ENCODE measurements at regions not wholly inside any gene's neighbourhood (a gene's known extent, or its start where the extent isn't known, plus 50 kb on each side); places are given as distances from the start of the nearest gene placed in this dataset.
"Not testable (repeated sequence)": the region's sequence is repeated elsewhere in the genome, so short reads cannot be mapped to it uniquely, and the experiment has no call there.

DNA sequence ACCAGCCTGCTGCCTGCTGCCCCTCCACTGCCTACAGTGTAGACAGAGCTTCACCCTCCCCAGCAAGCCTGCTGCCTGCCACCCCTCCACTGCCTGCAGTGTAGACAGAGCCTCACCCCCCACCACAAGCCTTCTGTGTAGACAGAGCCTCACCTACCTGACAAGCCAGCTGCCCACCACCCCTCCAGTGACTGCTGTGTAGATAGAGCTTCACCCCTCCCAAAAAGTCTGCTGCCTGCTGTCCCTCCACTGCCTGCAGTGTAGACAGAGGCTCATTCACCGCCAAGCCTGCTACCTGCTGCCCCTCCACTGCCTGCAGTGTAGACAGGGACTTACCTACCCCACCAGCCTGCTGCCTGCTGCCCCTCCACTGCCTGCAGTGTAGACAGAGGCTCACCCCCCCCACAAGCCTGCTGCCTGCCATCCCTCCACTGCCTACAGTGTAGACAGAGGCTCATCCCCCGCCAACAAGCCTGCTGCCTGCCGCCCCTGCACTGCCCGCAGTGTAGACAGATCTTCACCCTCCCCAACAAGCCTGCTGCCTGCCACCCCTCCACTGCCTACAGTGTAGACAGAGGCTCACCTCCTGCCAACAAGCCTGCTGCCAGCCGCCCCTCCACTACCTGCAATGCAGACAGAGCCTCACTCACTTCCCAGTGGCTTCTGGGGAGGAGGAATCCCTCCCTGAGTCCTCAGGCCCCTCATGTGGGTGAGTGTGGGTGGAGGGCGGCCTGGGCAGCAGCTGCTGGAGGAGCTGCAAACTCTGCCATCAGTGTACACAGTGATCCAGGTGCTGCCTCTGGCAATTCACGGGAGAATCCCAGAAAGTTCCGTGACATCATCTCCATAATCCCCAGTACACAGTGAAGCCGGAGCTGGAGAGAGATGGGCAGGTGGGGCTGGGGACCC is 140.9 kb downstream of the DLL1 start:
- DNase-seq (ENCODE audit: low read depth in 2 of 2) = no peak

DNA sequence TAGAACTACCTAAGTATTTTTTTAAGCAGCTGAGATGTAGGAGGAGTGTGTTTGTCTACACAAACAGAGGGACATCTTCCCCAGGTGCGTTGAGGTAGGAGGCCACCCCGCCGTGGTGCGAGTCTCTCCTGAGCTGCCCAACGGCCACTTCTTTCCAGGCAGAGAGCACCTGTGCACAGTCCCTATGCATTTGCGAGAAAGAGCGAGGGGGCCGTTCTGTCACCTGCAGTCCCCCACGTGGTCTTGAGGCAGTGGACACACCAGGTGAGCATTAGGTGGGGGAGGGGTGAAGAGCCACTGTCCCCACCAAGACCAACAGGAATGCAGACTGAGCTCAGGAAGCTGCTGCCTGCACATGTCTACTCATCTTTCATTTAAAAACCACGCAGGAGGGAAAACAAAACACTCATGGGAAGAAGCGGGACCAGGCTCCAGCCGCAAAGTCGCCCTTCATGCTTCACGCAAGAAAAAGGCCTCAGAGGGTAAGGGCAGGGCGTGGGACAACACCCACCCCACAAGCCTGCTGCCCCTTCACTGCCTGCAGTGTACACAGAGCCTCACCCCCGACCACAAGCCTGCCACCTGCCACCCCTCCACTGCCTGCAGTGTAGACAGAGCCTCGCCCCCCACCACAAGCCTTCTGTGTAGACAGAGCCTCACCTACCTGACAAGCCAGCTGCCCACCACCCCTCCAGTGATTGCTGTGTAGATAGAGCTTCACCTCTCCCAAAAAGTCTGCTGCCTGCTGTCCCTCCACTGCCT is 142.0 kb downstream of the DLL1 start:
- DNase-seq (ENCODE audit: low read depth in 2 of 2) = no peak

DNA sequence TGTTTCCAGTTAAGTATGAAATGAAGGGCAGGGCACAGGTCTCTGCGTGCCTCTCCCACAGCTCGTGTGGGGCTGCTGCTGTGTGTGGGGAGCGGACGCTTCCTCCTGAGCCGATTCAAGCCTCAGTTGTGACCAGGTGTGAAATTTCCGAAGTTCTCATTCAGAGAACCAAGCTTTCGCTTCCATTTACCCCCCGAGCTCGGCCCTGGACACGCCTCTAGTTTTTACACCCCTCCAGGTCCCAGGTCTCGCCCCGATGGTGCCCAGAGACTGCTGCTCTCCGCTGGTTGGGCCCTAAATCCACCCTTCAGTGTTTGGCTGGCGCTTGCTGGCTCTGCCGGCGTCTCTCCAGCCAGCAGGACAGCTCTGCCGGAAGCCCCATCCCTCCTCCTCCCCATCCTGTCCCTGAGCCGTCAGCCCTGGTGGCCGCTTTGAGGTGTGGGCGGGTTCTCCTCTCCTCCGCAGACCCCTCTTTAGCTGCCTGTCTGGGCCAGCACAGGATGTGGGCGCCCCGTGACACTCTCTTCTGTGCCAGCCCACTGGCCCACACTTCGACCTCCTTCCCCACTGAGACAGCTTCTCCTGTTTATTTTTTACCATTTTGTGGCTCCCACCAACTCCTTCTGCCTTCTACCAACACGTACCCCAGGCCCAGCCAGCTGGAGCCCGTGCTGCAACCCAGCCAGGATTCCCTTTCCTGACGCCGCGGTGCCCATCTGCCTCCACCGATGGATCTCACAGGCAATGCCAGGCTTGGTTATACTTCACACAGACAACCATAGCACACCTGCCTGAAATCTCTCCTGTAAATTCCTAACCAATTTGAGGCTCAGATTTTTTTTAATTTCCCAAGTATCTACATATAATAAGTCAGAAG is 142.8 kb downstream of the DLL1 start:
- no peak for DNase-seq (ENCODE audit: low read depth in 2 of 2)

DNA sequence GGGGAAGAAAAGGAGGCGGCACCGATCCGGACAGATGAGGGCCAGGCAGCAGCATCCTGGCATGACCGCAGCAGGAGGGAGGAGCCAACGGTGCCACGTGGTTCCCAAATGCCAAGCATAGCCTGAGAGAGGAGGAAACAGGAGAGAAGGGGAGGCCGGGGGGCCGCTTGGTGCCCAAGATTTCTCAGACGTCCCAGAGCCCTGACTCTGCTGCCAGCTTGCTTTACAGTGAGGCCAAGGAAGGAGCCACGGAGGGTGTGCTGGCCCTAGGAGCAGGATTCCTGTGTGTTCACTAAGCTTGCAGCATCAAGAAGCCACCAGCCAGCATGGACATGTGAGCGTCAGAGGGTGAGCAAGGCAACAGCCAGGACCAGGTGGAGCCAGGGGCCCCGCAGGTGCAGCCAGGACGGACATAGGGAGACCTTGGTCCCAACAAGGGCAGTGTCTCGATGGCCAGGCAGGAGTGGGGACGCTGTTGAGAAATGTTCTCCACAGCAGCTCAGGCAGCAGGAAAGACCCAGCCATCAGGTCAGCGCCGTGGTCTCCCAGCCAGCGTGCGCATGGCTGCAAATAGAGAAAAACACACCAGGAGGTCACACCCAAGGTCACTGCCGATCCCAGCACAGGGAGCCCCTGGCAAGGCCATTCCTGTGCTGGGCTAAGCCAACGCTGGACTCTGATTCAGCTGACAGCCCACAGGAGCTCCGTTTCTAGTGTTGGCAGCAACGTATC is 143.7 kb downstream of the DLL1 start:
- DNase-seq (ENCODE audit: low read depth in 2 of 2) = no peak

DNA sequence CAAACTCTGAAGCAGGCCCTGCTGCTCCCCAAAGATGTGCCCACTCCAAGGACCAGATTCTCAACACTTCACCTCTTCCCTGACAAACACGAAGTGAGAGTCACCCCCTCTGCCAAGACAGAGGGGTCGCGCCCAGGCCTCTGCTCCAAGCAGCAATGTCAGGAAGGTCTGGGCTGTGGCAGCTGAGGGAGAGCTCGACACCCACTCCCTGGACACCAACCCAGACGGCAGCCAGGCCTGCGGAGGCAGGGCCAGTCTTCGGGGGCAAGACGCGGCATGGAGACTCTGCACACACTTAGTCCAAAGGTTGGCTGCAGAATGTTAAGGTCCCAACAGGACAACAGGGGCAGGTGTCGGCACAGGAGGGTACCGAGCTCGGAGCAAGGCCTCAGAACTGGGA is 144.2 kb downstream of the DLL1 start:
- no peak for DNase-seq (ENCODE audit: low read depth in 2 of 2)

DNA sequence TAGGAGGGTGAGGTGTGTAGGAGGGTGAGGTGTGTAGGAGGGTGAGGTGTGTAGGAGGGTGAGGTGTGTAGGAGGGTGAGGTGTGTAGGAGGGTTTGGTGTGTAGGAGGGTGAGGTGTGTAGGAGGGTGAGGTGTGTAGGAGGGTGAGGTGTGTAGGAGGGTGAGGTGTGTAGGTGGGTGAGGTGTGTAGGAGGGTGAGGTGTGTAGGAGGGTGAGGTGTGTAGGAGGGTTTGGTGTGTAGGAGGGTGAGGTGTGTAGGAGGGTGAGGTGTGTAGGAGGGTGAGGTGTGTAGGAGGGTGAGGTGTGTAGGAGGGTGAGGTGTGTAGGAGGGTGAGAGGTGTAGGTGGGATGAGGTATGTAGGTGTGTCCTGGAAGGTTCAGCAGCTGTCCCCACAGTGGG is 144.7 kb downstream of the DLL1 start:
- not testable (repeated sequence) for DNase-seq (ENCODE audit: low read depth in 2 of 2)

DNA sequence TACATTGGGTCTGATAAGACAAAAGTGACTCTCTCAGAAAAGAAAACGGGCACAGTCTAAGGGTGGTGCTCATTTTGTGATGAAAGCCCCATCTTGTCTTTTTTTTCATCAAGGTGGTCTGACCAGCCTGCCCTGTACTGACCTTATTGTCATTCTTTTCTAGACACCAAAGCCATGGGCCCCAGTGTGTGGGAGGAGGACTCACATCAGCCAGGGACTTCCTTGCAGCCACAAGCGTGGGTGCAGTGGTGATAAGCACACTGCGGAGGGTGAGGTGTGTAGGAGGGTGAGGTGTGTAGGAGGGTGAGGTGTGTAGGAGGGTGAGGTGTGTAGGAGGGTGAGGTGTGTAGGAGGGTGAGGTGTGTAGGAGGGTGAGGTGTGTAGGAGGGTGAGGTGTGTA is 145.2 kb downstream of the DLL1 start:
- DNase-seq (ENCODE audit: low read depth in 2 of 2) = not testable (repeated sequence)

DNA sequence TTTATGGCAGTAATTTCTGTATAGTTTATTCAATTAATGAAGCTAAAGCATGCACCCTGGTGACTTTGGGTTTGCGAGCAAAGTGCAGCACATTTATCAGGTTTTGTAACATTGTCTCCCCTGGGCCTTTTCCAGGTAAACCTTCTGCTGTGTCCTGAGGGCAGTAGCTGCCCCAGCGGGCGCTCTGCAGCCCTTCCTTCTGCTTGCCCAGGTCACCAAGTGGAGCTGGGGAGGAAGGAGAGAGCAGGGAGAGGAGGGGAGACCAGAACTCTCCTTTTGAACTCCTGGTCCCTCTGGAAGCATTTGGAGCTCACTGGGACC is 145.6 kb downstream of the DLL1 start:
- DNase-seq (ENCODE audit: low read depth in 2 of 2) = no peak

DNA sequence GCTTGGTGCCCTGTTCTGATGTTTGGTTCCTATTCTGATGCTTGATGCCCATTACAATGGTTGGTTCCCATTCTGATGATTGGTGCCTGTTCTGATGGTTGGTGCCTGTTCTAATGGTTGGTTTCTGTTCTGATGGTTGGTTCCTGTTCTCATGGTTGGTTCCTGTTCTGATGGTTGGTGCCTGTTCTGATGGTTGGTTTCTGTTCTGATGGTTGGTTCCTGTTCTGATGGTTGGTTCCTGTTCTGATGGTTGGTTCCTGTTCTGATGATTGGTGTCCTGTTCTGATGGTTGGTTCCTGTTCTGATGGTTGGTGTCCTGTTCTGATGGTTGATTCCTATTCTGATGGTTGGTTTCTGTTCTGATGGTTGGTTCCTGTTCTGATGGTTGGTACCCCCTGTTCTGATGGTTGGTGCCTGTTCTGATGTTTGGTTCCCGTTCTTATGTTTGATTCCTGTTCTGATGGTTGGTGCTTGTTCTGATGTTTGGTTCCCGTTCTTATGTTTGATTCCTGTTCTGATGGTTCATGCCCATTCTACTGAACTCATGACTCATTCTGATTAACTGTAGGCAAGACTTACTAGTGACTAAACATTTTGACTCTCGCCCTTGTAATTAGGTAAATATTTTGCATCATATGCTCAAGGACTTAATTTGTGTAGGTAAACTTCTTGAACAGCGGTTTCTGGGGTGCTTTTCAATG is 146.2 kb downstream of the DLL1 start:
- no peak for DNase-seq (ENCODE audit: low read depth in 2 of 2)

DNA sequence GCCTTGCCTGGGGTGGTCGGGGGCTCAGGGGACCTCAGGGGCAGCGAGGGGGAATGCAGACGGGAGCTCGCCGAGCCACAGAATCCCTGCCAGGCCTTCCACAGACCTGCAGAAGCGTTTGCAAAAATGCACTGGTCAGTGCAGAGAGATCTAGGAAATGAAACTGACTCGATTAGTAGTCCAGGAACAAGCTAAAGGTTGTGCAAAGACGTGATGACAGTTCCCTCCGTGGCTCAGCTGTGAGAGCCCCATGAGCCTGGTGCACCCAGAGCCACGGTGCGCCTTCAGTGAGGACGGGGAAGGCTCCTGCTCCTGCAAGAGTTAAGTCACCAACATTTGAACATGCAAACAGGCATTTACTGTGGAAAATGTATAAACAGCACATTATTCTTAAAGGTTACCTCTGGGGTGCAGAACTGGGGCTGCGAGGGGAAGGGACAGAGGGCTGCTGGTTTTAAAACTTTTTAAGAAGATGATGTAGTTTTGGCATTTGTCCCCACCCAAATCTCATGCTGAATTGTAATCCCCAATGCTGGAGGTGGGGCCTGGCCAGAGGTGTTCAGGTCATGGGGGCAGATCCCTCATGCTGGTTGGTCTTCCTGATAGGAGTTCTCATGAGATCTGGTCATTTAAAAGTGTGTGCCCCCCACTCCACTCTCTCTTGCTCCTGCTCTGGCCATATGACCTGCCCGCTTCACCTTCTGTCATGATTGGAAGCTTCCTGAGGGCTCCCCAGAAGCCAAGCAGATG is 147.3 kb downstream of the DLL1 start:
- DNase-seq (ENCODE audit: low read depth in 2 of 2) = no peak

DNA sequence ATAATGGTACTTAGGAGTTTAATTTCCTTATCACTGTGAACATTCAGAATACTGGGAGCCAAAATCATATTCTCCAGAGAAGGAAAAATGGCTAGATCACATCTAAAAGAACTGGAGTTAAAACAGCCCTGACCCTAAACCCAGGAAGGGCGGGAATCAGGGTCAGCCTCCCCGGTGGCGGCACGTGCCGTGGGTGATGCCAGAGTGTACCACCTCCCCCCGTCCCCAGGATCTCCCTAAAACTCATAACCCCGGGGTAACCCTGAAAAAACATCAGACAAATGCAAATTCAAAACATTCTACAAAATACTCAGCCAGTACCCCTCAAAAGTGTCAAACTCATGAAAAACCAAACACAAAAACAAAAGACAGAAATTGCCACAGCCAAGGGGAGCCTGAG is 148.3 kb downstream of the DLL1 start:
- DNase-seq (ENCODE audit: low read depth in 2 of 2) = no peak

DNA sequence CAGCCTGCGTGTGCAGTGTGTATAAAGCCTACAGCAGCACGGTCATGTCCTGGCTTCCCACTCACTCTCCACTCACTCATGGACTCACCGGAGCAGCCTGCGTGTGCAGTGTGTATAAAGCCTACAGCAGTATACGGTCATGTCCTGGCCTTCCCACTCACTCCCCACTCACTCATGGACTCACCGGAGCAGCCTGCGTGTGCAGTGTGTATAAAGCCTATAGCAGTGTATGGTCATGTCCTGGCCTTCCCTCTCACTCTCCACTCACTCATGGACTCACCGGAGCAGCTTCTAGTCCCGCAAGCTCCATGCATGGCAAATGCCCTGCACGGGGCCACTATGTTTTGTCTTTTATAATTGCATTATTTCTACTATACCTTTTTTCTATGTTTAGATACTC is 149.8 kb downstream of the DLL1 start:
- DNase-seq (ENCODE audit: low read depth in 2 of 2) = not testable (repeated sequence)

DNA sequence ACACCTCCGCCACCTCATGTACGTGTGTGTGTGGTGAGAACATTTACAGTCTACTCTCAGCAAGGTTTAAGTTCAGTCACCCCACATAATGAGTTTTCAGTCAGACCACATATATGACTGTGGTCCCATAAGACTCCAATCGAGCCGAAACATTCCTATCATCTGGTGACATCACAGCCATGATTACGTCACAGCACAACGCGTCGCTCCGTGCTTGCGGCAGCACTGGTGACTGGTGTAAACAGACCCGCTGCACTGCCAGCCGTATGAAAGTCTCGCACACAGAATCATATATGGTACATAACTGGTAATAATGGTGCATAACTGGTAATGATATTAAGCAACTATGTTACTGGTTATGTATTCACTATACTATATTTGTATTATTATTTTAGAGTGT is 150.7 kb downstream of the DLL1 start:
- DNase-seq (ENCODE audit: low read depth in 2 of 2) = no peak

DNA sequence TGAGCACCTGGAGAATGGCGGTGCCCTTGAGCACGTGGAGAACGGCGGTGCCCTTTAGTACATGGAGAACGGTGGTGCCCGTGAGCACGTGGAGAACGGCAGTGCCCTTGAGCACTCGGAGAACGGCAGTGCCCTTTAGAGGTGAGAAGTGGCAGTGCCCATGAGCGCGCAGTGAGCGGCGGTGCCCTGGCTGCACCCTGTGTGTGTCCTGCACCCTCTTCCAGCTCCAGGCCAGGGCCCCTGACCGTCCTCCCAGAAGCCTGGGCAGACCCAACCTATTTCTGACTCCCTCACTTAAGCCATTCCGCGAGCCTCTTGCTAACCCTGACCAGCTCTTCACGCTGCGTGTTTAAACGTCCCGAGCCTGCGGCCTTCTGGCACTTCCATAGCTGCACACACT is 151.3 kb downstream of the DLL1 start:
- no peak for DNase-seq (ENCODE audit: low read depth in 2 of 2)

DNA sequence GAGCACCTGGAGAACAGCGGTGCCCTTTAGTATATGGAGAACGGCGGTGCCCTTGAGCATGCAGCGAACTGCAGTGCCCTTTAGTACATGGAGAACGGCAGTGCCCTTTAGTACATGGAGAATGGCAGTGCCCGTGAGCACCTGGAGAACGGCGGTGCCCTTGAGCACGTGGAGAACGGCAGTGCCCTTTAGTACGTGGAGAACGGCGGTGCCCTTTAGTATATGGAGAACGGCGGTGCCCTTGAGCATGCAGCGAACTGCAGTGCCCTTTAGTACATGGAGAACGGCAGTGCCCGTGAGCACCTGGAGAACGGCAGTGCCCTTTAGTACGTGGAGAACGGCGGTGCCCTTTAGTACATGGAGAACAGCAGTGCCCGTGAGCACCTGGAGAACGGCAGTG is 151.8 kb downstream of the DLL1 start:
- not testable (repeated sequence) for DNase-seq (ENCODE audit: low read depth in 2 of 2)

DNA sequence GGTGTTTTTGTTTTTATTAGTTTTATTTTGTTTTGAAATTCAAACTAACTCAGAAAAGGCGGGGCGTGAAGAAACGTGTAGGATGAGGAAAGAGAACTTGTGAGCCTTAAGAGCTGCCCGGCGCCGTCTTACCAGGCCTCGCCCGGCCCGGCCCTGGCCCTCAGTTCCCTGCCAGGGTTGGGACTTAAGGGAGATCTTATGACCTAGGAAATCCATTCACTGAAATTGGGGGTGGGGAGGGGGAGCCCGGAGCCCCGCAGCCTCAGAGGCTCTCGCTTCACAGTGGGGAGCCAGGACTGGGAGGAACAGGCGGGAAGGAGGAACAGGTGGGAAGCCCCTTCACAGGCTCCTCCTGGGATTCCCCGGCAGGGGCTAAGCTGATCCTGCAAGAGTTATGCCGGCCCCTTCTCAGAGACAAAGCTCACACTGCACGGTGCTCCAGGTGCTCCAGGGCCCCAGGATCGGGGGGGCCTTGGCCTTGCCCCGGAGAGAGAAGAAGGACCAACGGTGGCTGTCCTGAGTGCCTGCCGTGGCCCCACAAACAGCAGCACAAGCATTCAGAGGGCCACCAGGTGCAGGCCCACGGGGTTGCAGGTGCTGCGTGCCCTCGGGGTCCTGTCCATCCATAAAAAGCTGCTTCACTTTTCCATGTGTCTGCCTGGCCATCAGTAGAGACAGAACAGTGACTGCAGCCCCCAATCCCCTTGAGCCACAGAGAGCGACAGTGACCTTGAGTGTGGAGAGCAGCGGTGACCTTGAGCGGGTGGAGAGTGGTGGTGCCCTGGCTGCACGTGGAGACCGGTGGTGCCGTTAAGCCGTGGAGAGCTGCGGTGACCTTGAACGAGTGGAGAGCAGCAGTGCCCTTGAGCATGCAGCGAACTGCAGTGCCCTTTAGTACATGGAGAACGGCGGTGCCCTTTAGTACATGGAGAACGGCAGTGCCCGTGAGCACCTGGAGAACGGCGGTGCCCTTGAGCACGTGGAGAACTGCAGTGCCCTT is 152.7 kb downstream of the DLL1 start:
- no peak for DNase-seq (ENCODE audit: low read depth in 2 of 2)

DNA sequence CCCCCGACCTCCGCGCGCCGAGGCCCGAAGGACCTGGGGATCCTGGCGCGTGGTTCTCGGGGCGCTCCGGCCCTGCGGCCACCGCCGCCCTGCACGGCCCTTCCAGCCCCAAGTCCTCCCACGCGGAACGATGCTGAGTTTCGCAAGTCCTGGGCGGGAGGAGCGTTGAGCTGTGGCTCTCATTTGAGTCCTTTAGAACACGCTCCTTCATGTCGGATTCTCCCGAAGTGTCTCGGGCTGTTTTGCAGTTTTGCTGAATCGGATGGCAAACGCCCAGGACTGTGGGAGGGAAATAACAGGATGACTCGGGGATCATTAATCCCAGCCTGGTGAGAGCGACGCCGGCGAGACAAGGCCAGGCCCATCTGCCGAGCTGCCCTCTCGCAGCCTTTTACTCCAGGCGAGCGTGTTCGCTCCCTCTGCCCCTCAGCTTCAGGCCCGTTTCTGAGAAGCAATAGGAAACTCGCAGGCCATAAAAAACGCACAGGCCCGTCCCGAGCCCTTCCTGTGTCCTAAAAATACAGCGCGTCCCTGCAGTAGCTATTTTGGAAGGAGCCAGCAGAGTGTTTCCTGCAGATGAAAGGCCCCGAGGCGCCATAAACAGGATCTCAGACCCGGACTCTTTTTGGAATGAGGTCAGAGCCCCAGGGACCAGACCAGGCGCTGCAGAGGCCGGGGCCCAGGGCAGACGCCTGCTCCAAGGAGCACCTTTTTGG is 153.5 kb downstream of the DLL1 start:
- DNase-seq (ENCODE audit: low read depth in 2 of 2) = no peak

DNA sequence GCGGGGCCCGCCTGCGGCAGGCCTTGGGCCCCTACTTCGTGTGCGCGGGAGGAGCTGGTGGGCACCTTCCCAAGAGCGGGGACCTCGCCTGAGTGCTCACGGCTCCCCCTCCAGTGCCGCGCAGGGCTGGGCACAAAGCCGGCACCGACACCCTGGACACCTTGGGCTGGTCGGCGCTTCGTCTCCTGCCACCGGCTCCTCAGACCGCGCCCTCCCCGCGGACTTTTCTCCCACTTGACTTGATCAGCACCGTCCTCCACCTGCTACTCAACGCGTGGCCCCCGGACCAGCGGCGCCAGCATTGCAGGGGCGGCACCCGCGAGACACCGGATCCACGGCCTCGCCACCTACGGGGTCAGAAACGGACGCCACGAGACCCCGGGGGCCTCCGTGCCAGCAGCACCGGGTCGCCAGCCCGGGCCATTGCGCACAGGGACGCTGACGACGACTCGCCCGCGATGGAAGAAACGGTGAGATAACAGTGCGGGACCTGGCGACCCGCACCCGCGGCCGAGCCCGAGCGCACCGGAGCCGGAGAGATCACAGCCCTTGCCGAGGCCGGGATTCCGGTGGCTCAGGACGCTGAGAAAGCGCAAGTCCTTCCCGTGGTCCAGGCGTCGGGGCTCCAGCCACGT is 154.2 kb downstream of the DLL1 start:
- DNase-seq (ENCODE audit: low read depth in 2 of 2) = no peak

Measured in fibroblast of skin of left biceps (primary cell).